ENCODE measurements at regions not wholly inside any gene's neighbourhood (a gene's known extent, or its start where the extent isn't known, plus 50 kb on each side); places are given as distances from the start of the nearest gene placed in this dataset.

DNA sequence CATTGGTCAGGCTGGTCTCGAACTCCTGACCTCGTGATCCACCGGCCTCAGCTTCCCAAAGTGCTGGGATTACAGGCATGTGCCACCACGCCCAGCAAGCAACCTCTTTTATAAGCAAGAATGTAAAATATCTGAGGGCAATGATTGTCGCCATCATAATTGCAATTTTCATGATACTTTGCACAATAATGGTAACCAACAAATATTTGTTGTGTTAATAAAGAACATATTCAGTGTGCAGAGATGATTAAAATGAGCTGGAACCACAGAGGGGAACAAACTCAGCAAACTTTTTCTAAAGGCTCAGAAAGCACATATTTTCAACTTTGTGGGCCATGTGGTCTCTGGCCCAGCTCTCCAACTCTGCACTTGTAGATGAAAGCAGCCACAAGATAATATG lies 115.2 kb upstream of the SIX2 start:
- TF ChIP-seq, protein P1, sequence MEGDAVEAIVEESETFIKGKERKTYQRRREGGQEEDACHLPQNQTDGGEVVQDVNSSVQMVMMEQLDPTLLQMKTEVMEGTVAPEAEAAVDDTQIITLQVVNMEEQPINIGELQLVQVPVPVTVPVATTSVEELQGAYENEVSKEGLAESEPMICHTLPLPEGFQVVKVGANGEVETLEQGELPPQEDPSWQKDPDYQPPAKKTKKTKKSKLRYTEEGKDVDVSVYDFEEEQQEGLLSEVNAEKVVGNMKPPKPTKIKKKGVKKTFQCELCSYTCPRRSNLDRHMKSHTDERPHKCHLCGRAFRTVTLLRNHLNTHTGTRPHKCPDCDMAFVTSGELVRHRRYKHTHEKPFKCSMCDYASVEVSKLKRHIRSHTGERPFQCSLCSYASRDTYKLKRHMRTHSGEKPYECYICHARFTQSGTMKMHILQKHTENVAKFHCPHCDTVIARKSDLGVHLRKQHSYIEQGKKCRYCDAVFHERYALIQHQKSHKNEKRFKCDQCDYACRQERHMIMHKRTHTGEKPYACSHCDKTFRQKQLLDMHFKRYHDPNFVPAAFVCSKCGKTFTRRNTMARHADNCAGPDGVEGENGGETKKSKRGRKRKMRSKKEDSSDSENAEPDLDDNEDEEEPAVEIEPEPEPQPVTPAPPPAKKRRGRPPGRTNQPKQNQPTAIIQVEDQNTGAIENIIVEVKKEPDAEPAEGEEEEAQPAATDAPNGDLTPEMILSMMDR (optimal IDR thresholded peaks at IDR 0.05 in 1 of 3, IDR thresholded peaks at IDR 0.05 in 1 of 3, conservative IDR thresholded peaks at IDR 0.05 in 1 of 3; ENCODE audit: extremely low read depth in 1 of 3, insufficient read depth in 2 of 3, low read length in 3 of 3): no peak
- no peak for TF ChIP-seq EZH2 (IDR thresholded peaks at IDR 0.05; ENCODE audit: low read length)

Data from keratinocyte (primary cell).